C4-2B (cell line): ENCODE measurements at regions not wholly inside any gene's neighbourhood (a gene's known extent, or its start where the extent isn't known, plus 50 kb on each side); places are given as distances from the start of the nearest gene placed in this dataset.

Source experiments
- ZFX ChIP-seq: fragments of 450-650 bp; IDR thresholded peaks from 2 replicates; pipeline ENCODE4 v1.6.1; 2017
- TF ChIP-seq, protein P1 (sequence below): fragments of 450-650 bp; conservative IDR thresholded peaks from 2 replicates; pipeline ENCODE4 v1.5.1; 2017; ENCODE audit warnings: mild to moderate bottlenecking

DNA sequence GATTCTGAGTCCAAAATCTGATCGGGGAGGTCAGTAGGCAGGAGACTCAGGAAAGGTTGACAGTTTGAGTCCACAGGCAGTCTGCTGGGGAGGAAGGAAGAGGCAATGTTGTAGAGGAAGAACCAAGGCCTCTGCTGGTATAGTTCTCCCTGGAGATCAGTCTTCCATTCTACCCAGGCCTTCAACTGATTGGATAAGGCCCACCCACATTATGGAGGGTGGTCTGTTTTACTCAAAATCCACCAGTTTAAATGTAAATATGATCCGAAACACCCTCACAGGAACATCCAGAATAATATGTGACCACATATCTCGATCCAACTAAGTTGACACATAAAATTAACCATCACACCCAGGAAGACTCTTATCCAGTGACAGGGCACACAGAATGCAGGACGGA lies 425.3 kb upstream of the ZMIZ1 start:
- TF ChIP-seq, protein P1, sequence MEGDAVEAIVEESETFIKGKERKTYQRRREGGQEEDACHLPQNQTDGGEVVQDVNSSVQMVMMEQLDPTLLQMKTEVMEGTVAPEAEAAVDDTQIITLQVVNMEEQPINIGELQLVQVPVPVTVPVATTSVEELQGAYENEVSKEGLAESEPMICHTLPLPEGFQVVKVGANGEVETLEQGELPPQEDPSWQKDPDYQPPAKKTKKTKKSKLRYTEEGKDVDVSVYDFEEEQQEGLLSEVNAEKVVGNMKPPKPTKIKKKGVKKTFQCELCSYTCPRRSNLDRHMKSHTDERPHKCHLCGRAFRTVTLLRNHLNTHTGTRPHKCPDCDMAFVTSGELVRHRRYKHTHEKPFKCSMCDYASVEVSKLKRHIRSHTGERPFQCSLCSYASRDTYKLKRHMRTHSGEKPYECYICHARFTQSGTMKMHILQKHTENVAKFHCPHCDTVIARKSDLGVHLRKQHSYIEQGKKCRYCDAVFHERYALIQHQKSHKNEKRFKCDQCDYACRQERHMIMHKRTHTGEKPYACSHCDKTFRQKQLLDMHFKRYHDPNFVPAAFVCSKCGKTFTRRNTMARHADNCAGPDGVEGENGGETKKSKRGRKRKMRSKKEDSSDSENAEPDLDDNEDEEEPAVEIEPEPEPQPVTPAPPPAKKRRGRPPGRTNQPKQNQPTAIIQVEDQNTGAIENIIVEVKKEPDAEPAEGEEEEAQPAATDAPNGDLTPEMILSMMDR, result no peak
- no peak for TF ChIP-seq ZFX
